Panc1 (cell line): ENCODE measurements at regions not wholly inside any gene's neighbourhood (a gene's known extent, or its start where the extent isn't known, plus 50 kb on each side); places are given as distances from the start of the nearest gene placed in this dataset.

ENCODE experiments used
- ATAC-seq: fragments of 200-7000 bp; cut with Tn5 transposase; 2 replicates; pipeline ENCODE4 v1.9.1; 2020; ENCODE audit warnings: mild to moderate bottlenecking, moderate library complexity
- BruUV-seq: library from RNA; stranded (reverse); fragments of 400-500 nt; replicated peaks from 2 replicates; lab custom pipeline; 2021; lab: Mats Ljungman, UMichigan
- CTCF ChIA-PET: fragments of 300-600 bp; sonication (Branson Sonifier 250); formaldehyde crosslinking; loops from one replicate; lab custom pipeline; 2022; ENCODE audit warnings: antibody characterized with exemption; lab: Charles Lee
- POLR2A ChIA-PET: fragments of 300-600 bp; sonication (Branson Sonifier 250); formaldehyde crosslinking; loops from one replicate; lab custom pipeline; 2022; ENCODE audit warnings: antibody characterized with exemption; lab: Charles Lee
- DNase-seq: peaks from one replicate; pipeline ENCODE4 v3.0.0-alpha.2; 2010; ENCODE audit warnings: low read depth, low spot score
- H3K27ac ChIP-seq: 2 replicates; pipeline ENCODE4 v1.5.1; 2011; ENCODE audit warnings: mild to moderate bottlenecking, low read length, inconsistent platforms
- H3K27me3 ChIP-seq: fragments of 200-500 bp; sonication (Bioruptor generic); 2 replicates; pipeline ENCODE4 v1.6.0; 2014; ENCODE audit warnings: low read length, inconsistent platforms; ENCODE audit not compliant: control insufficient read depth, insufficient read depth
- H3K36me3 ChIP-seq: fragments of 200-500 bp; sonication (Bioruptor generic); 2 replicates; pipeline ENCODE4 v1.5.1; 2014; ENCODE audit warnings: inconsistent platforms, mild to moderate bottlenecking, low read length, moderate library complexity; ENCODE audit not compliant: control insufficient read depth, insufficient read depth
- H3K4me1 ChIP-seq: 2 replicates; pipeline ENCODE4 v1.5.1; 2011; ENCODE audit warnings: inconsistent platforms, mild to moderate bottlenecking, low read length, moderate library complexity; ENCODE audit not compliant: control insufficient read depth, insufficient read depth
- H3K4me3 ChIP-seq, 2 experiments: 2 replicates each; pipeline ENCODE4 v1.5.1; 2011 to 2012; ENCODE audit warnings: low read depth in 2 of 2, low read length in 2 of 2, mild to moderate bottlenecking in 2 of 2, inconsistent platforms in 1 of 2, moderate library complexity in 1 of 2
- H3K9me3 ChIP-seq: fragments of 200-500 bp; sonication (Bioruptor generic); 2 replicates; pipeline ENCODE4 v1.5.1; 2014; ENCODE audit warnings: low read depth, mild to moderate bottlenecking, inconsistent platforms, low read length, moderate library complexity; ENCODE audit not compliant: control insufficient read depth, insufficient read depth
- CTCF ChIP-seq: fragments of 450-650 bp; IDR thresholded peaks from 2 replicates; pipeline ENCODE4 v1.5.1; 2017; ENCODE audit warnings: mild to moderate bottlenecking
- POLR2AphosphoS5 ChIP-seq: IDR thresholded peaks from 2 replicates; pipeline ENCODE4 v1.6.1; 2012; ENCODE audit warnings: mild to moderate bottlenecking, low read depth, low read length, moderate library complexity
- REST ChIP-seq, 2 experiments: IDR thresholded peaks; 2 replicates each; pipeline ENCODE4 v1.6.1; 2011 to 2012; ENCODE audit warnings: low read depth in 2 of 2, control low read depth in 1 of 2, low read length in 1 of 2, mild to moderate bottlenecking in 1 of 2, moderate library complexity in 1 of 2; ENCODE audit not compliant: insufficient read depth in 1 of 2
- SIN3A ChIP-seq: IDR thresholded peaks from 2 replicates; pipeline ENCODE4 v1.6.1; 2012; ENCODE audit warnings: low read depth, mild to moderate bottlenecking, low read length, moderate library complexity, borderline replicate concordance; ENCODE audit not compliant: insufficient read depth
- TCF7L2 ChIP-seq: IDR thresholded peaks from 2 replicates; pipeline ENCODE4 v1.6.1; 2011; ENCODE audit warnings: mild to moderate bottlenecking, low read depth, low read length, inconsistent platforms
- in situ Hi-C: cut with HindIII; loops from 2 replicates; pipeline ENCODE4 v1.10.0; 2016; ENCODE audit warnings: low sequenced_read_pairs, low pct_unique_long_range_greater_than_20kb
- intact Hi-C: fragments of 100-400 bp; cut with micrococcal nuclease; formaldehyde crosslinking; loops from one replicate; pipeline ENCODE4 v1.10.0; 2022; ENCODE audit not compliant: unreplicated experiment

GRCh38 chr14:58789736-58790135 lies 152.0 kb downstream of the DACT1 start:
- no TSS peak for BruUV-seq
- DNase-seq: no peak
- in situ Hi-C loops: no loop called here
- no peak overlapping the region for H3K4me3 ChIP-seq
- H3K27ac ChIP-seq: no peak overlapping the region
- H3K9me3 ChIP-seq: no peaks in the 10 kb centered on the region
- TF ChIP-seq TCF7L2 (no peak), SIN3A (no peak), POLR2AphosphoS5 (no peak), CTCF (no peak), REST (IDR thresholded peaks at IDR 0.05; ENCODE audit: insufficient read depth in 1 of 2, low read depth in 2 of 2, low read length in 1 of 2) (no peak)
- ChIA-PET POLR2A (no interaction called here), CTCF (no interaction called here)
- H3K36me3 ChIP-seq: no peaks in the 10 kb centered on the region
- no peak for ATAC-seq
- no peaks in the 10 kb centered on the region for H3K4me1 ChIP-seq
- intact Hi-C loops: no loop called here
- no peaks in the 10 kb centered on the region; the same call in 1 of the 2 replicates for H3K27me3 ChIP-seq

GRCh38 chr14:58792416-58792815 lies 154.7 kb downstream of the DACT1 start:
- ChIA-PET CTCF (no interaction called here), POLR2A (no interaction called here)
- H3K4me1 ChIP-seq: no peaks in the 10 kb centered on the region
- H3K9me3 ChIP-seq: no peaks in the 10 kb centered on the region
- no peak overlapping the region for H3K27ac ChIP-seq
- ATAC-seq: no peak
- no peak for DNase-seq
- no TSS peak for BruUV-seq
- TF ChIP-seq CTCF: no peak
- intact Hi-C loops (no loop called here), in situ Hi-C loops (no loop called here)
- H3K4me3 ChIP-seq: no peak overlapping the region
- no peaks in the 10 kb centered on the region for H3K27me3 ChIP-seq
- H3K36me3 ChIP-seq: no peaks in the 10 kb centered on the region
